H9 (cell line): ENCODE measurements at regions not wholly inside any gene's neighbourhood (a gene's known extent, or its start where the extent isn't known, plus 50 kb on each side); places are given as distances from the start of the nearest gene placed in this dataset.

Experiments used
- DNase-seq: peaks from one replicate; pipeline ENCODE4 v3.0.0-alpha.2; 2017
- H2AFZ ChIP-seq: one replicate; pipeline ENCODE4 v1.6.1; 2013; ENCODE audit warnings: mild to moderate bottlenecking, low read length, control low read depth, moderate library complexity
- H2AK5ac ChIP-seq: 2 replicates; pipeline ENCODE4 v1.6.1; 2013; ENCODE audit warnings: low read length, control low read depth, mixed read lengths; ENCODE audit not compliant: insufficient read length
- H2BK120ac ChIP-seq: one replicate; pipeline ENCODE4 v1.6.1; 2013; ENCODE audit warnings: low read depth, mild to moderate bottlenecking, low read length, control low read depth, inconsistent platforms; ENCODE audit not compliant: poor library complexity, severe bottlenecking
- H2BK12ac ChIP-seq: 2 replicates; pipeline ENCODE4 v1.6.1; 2013; ENCODE audit warnings: low read length, control low read depth, mixed read lengths, low read depth; ENCODE audit not compliant: insufficient read length
- H2BK15ac ChIP-seq: 2 replicates; pipeline ENCODE4 v1.6.1; 2013; ENCODE audit warnings: low read depth, low read length, control low read depth
- H2BK20ac ChIP-seq: one replicate; pipeline ENCODE4 v1.6.1; 2013; ENCODE audit warnings: low read depth, mild to moderate bottlenecking, low read length, control low read depth, inconsistent platforms; ENCODE audit not compliant: poor library complexity, severe bottlenecking
- H2BK5ac ChIP-seq: 2 replicates; pipeline ENCODE4 v1.6.1; 2013; ENCODE audit warnings: low read length, control low read depth, mixed read lengths; ENCODE audit not compliant: insufficient read length
- H3K14ac ChIP-seq: 2 replicates; pipeline ENCODE4 v1.6.1; 2013; ENCODE audit warnings: low read length, control low read depth; ENCODE audit not compliant: insufficient read depth
- H3K18ac ChIP-seq: 2 replicates; pipeline ENCODE4 v1.6.1; 2013; ENCODE audit warnings: low read depth, mild to moderate bottlenecking, mixed read lengths, low read length, control low read depth; ENCODE audit not compliant: insufficient read length
- H3K23ac ChIP-seq: 2 replicates; pipeline ENCODE4 v1.6.1; 2013; ENCODE audit warnings: low read length, control low read depth, mixed read lengths, low read depth; ENCODE audit not compliant: insufficient read length
- H3K23me2 ChIP-seq: 2 replicates; pipeline ENCODE4 v1.6.1; 2013; ENCODE audit warnings: low read depth, mild to moderate bottlenecking, mixed read lengths, low read length, control low read depth; ENCODE audit not compliant: insufficient read length, poor library complexity, severe bottlenecking
- H3K27ac ChIP-seq: 2 replicates; pipeline ENCODE4 v1.5.1; 2013; ENCODE audit warnings: low read length, control low read depth, mixed read lengths, low read depth; ENCODE audit not compliant: insufficient read length
- H3K27me3 ChIP-seq: 2 replicates; pipeline ENCODE4 v1.6.1; 2013; ENCODE audit warnings: low read length, control low read depth, inconsistent platforms; ENCODE audit not compliant: insufficient read depth
- H3K4ac ChIP-seq: 2 replicates; pipeline ENCODE4 v1.6.1; 2013; ENCODE audit warnings: low read depth, mild to moderate bottlenecking, control low read depth, inconsistent platforms, low read length, moderate library complexity
- H3K4me1 ChIP-seq: 2 replicates; pipeline ENCODE4 v1.6.1; 2013; ENCODE audit warnings: low read length, control low read depth, inconsistent platforms; ENCODE audit not compliant: insufficient read depth
- H3K4me2 ChIP-seq: 2 replicates; pipeline ENCODE4 v1.6.1; 2013; ENCODE audit warnings: low read length, control low read depth, mixed read lengths; ENCODE audit not compliant: insufficient read length, insufficient read depth
- H3K56ac ChIP-seq: 2 replicates; pipeline ENCODE4 v1.6.1; 2013; ENCODE audit warnings: low read depth, mild to moderate bottlenecking, mixed read lengths, low read length, control low read depth; ENCODE audit not compliant: insufficient read length
- H3K79me1 ChIP-seq: 2 replicates; pipeline ENCODE4 v1.6.1; 2013; ENCODE audit warnings: low read depth, mild to moderate bottlenecking, moderate library complexity, low read length, control low read depth, inconsistent platforms; ENCODE audit not compliant: insufficient read depth, poor library complexity, severe bottlenecking
- H3K79me2 ChIP-seq: 2 replicates; pipeline ENCODE4 v1.6.1; 2013; ENCODE audit warnings: low read length, control low read depth, inconsistent platforms; ENCODE audit not compliant: insufficient read depth
- H3K9ac ChIP-seq: 2 replicates; pipeline ENCODE4 v1.6.1; 2013; ENCODE audit warnings: low read length, control low read depth, mixed read lengths; ENCODE audit not compliant: insufficient read length; ENCODE audit errors: extremely low read depth
- H3K9me3 ChIP-seq: one replicate; pipeline ENCODE4 v1.6.1; 2013; ENCODE audit warnings: low read depth, low read length, inconsistent platforms; ENCODE audit not compliant: control insufficient read depth
- H3T11ph ChIP-seq: one replicate; pipeline ENCODE4 v1.6.1; 2013; ENCODE audit warnings: mild to moderate bottlenecking, low read length, control low read depth, inconsistent platforms
- H4K20me1 ChIP-seq: one replicate; pipeline ENCODE4 v1.6.1; 2013; ENCODE audit not compliant: control insufficient read depth, insufficient read length, insufficient read depth
- H4K5ac ChIP-seq: 2 replicates; pipeline ENCODE4 v1.6.1; 2013; ENCODE audit warnings: low read depth, mild to moderate bottlenecking, mixed read lengths, low read length, control low read depth; ENCODE audit not compliant: insufficient read length
- H4K8ac ChIP-seq: replicated peaks from 2 replicates; pipeline ENCODE4 v1.6.1; 2013; ENCODE audit warnings: low read length, control low read depth, mixed read lengths, low read depth; ENCODE audit not compliant: insufficient read length
- H4K91ac ChIP-seq: 2 replicates; pipeline ENCODE4 v1.6.1; 2013; ENCODE audit warnings: low read depth, mild to moderate bottlenecking, moderate library complexity, mixed read lengths, low read length, control low read depth; ENCODE audit not compliant: insufficient read length
- H3K27ac Mint-ChIP-seq, 3 experiments: 2 replicates in 2 of 3; 3 replicates in 1 of 3; pipeline ENCODE4 v1.8.0; 2020 to 2021; ENCODE audit warnings: mixed read lengths in 3 of 3, mild to moderate bottlenecking in 1 of 3, moderate library complexity in 1 of 3
- H3K27me3 Mint-ChIP-seq: 2 replicates; pipeline ENCODE4 v1.8.0; 2021; ENCODE audit warnings: low read depth, mild to moderate bottlenecking, moderate library complexity, mixed read lengths
- H3K36me3 Mint-ChIP-seq, 3 experiments: 2 replicates in 2 of 3; 3 replicates in 1 of 3; pipeline ENCODE4 v1.8.0; 2020 to 2021; ENCODE audit warnings: low read depth in 3 of 3, mixed read lengths in 3 of 3; ENCODE audit not compliant: insufficient read depth in 1 of 3
- H3K4me1 Mint-ChIP-seq, 2 experiments: 2 replicates each; pipeline ENCODE4 v1.8.0; 2020; ENCODE audit warnings: mixed read lengths in 2 of 2
- H3K4me3 Mint-ChIP-seq, 2 experiments: 2 replicates in 1 of 2; 3 replicates in 1 of 2; pipeline ENCODE4 v1.8.0; 2020 to 2021; ENCODE audit warnings: mild to moderate bottlenecking in 2 of 2, mixed read lengths in 2 of 2, moderate library complexity in 1 of 2
- H3K9me3 Mint-ChIP-seq, 2 experiments: 2 replicates in 1 of 2; 3 replicates in 1 of 2; pipeline ENCODE4 v1.8.0; 2020; ENCODE audit warnings: mild to moderate bottlenecking in 2 of 2, mixed read lengths in 2 of 2, moderate library complexity in 1 of 2
- CTCF ChIP-seq: fragments of 200-600 bp; sonication (generic); conservative IDR thresholded peaks from 3 replicates; pipeline ENCODE4 v1.8.0; 2021; ENCODE audit warnings: antibody characterized with exemption, mild to moderate bottlenecking
- WGBS: extraction: QIAGEN DNeasy Blood & Tissue Kit; methylation state at CpG from one replicate; pipeline ENCODE4 v1.1.7; 2013; ENCODE audit warnings: missing lambda C conversion rate, low lambda C conversion rate, mixed read lengths; ENCODE audit not compliant: insufficient read length; ENCODE audit errors: extremely low coverage; 5-methylcytosine and 5-hydroxymethylcytosine counted together

DNA sequence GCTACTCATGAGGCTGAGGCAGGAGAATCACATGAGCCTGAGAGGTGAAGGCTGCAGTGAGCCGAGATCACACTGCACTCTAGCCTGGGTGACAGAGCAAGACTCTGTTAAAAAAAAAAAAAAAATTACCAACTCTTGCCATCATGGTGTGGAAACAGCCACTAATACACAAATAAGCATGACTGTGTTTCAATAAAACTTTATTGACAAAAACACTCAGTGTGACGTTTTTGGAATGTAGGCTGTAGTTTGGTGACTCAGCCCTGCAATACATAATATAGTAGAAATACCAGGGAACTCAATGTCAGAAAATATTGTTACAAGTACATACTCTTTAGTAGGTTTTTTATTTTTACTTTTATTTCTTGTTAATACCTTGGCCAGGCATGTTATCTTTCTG lies 207.1 kb downstream of the CASP12 start:
- H3K56ac ChIP-seq, result no peak overlapping the region
- no peak overlapping the region for H4K91ac ChIP-seq
- no peaks in the 10 kb centered on the region for H3K79me2 ChIP-seq
- no CpG with 5 or more reads among the region's 2 CpGs for WGBS
- no peak overlapping the region for H3T11ph ChIP-seq
- H3K23me2 ChIP-seq, result no peaks in the 10 kb centered on the region
- no peak overlapping the region for H2BK15ac ChIP-seq
- no peak overlapping the region for H3K4ac ChIP-seq
- no peaks in the 10 kb centered on the region for H3K27me3 ChIP-seq
- TF ChIP-seq CTCF, result no peak
- no peak overlapping the region for H3K18ac ChIP-seq
- no peak overlapping the region for H4K5ac ChIP-seq
- DNase-seq, result no peak
- no peak overlapping the region for H2BK20ac ChIP-seq
- no peak overlapping the region for H3K14ac ChIP-seq
- H3K9me3 ChIP-seq, result no peaks in the 10 kb centered on the region
- H3K9me3 Mint-ChIP-seq, result no peaks in the 10 kb centered on the region; a peak in 1 of 5 replicates
- no peaks in the 10 kb centered on the region for H3K79me1 ChIP-seq
- no peak overlapping the region for H2BK5ac ChIP-seq
- H3K27ac ChIP-seq, result no peak overlapping the region
- no peak overlapping the region for H3K4me3 Mint-ChIP-seq
- H2BK12ac ChIP-seq, result no peak overlapping the region
- no peaks in the 10 kb centered on the region for H4K20me1 ChIP-seq
- H2BK120ac ChIP-seq, result no peak overlapping the region
- no peak overlapping the region for H4K8ac ChIP-seq
- no peak overlapping the region for H2AFZ ChIP-seq
- no peak overlapping the region for H3K23ac ChIP-seq
- no peaks in the 10 kb centered on the region for H3K4me1 ChIP-seq
- H2AK5ac ChIP-seq, result no peak overlapping the region
- H3K4me2 ChIP-seq, result no peak overlapping the region
- no peaks in the 10 kb centered on the region for H3K27me3 Mint-ChIP-seq
- H3K27ac Mint-ChIP-seq, result no peak overlapping the region
- peaks cover 0 to 9% (median 2%) of the 10 kb centered on the region in 3 experiments; a peak in 3 of 7 replicates for H3K36me3 Mint-ChIP-seq
- peaks cover 20 to 21% of the 10 kb centered on the region in 2 experiments for H3K4me1 Mint-ChIP-seq
- H3K9ac ChIP-seq, result no peak overlapping the region
